Right lung (tissue), 2 donors: ENCODE measurements at regions not wholly inside any gene's neighbourhood (a gene's known extent, or its start where the extent isn't known, plus 50 kb on each side); places are given as distances from the start of the nearest gene placed in this dataset.
"Not testable (repeated sequence)": the region's sequence is repeated elsewhere in the genome, so short reads cannot be mapped to it uniquely, and the experiment has no call there.

Experiments
- DNase-seq, 2 donors: peaks; one replicate each; pipeline ENCODE4 v3.0.0-alpha.2; 2013

GRCh38 chr4:124943145-124943889, 230.8 kb upstream of the ANKRD50 start:
- no peak for DNase-seq

- DNase-seq, result no peak
Observed at GRCh38 chr4:124941267-124941666, 228.7 kb upstream of the ANKRD50 start.

GRCh38 chr4:124940387-124940786, 227.9 kb upstream of the ANKRD50 start:
- DNase-seq, result no peak

- no peak for DNase-seq
Observed at GRCh38 chr4:124939908-124940307, 227.4 kb upstream of the ANKRD50 start.

GRCh38 chr4:124938836-124939235, 226.3 kb upstream of the ANKRD50 start:
- no peak for DNase-seq

GRCh38 chr4:124937993-124938392, 225.5 kb upstream of the ANKRD50 start:
- DNase-seq, result no peak

GRCh38 chr4:124936427-124936826, 223.9 kb upstream of the ANKRD50 start:
- DNase-seq, result peak; percentile 85

GRCh38 chr4:124934916-124935315, 222.4 kb upstream of the ANKRD50 start:
- DNase-seq, result no peak

- no peak for DNase-seq
Observed at GRCh38 chr4:124933521-124933920, 221.0 kb upstream of the ANKRD50 start.

- no peak for DNase-seq
Observed at GRCh38 chr4:124932447-124932846, 219.9 kb upstream of the ANKRD50 start.

GRCh38 chr4:124931050-124931449, 218.5 kb upstream of the ANKRD50 start:
- DNase-seq, result no peak

- DNase-seq, result not testable (repeated sequence)
Observed at GRCh38 chr4:124922748-124923147, 210.2 kb upstream of the ANKRD50 start.

- no peak for DNase-seq
Observed at GRCh38 chr4:124918559-124919122, 206.1 kb upstream of the ANKRD50 start.

- no peak for DNase-seq
Observed at GRCh38 chr4:124915073-124915472, 202.5 kb upstream of the ANKRD50 start.

- no peak for DNase-seq
Observed at GRCh38 chr4:124913237-124913636, 200.7 kb upstream of the ANKRD50 start.

- DNase-seq, result no peak
Observed at GRCh38 chr4:124910327-124910726, 197.8 kb upstream of the ANKRD50 start.

- DNase-seq, result no peak
Observed at GRCh38 chr4:124907881-124908280, 195.3 kb upstream of the ANKRD50 start.

- DNase-seq, result no peak
Observed at GRCh38 chr4:124905441-124905840, 192.9 kb upstream of the ANKRD50 start.

GRCh38 chr4:124904723-124905388, 192.3 kb upstream of the ANKRD50 start:
- peak in 1 of 2 donors; percentile 9 for DNase-seq

- DNase-seq, result peak; percentile 69 to 72
Observed at GRCh38 chr4:124903995-124904722, 191.6 kb upstream of the ANKRD50 start.

GRCh38 chr4:124902001-124902515, 189.5 kb upstream of the ANKRD50 start:
- DNase-seq, result no peak

- no peak for DNase-seq
Observed at GRCh38 chr4:124899997-124900396, 187.5 kb upstream of the ANKRD50 start.
